B cell (primary cell): ENCODE measurements at regions not wholly inside any gene's neighbourhood (a gene's known extent, or its start where the extent isn't known, plus 50 kb on each side); places are given as distances from the start of the nearest gene placed in this dataset.
A peak's percentile ranks its signal among the peaks of the same experiment; 100 is the strongest.

Experiments used
- ATAC-seq: fragments of 200-7000 bp; cut with Tn5 transposase; one replicate; pipeline ENCODE4 v1.10.0; 2021; ENCODE audit warnings: low read depth, mild to moderate bottlenecking, moderate number of reproducible peaks, moderate library complexity
- CTCF ChIA-PET: fragments of 350-600 bp; sonication (Branson Sonifier 250); formaldehyde crosslinking; loops from one replicate; lab custom pipeline; 2021; ENCODE audit warnings: antibody characterized with exemption, inconsistent platforms; lab: Charles Lee
- POLR2A ChIA-PET: fragments of 350-600 bp; sonication (Branson Sonifier 250); formaldehyde crosslinking; loops from one replicate; lab custom pipeline; 2021; ENCODE audit warnings: antibody characterized with exemption; lab: Charles Lee
- DNase-seq: peaks from one replicate; pipeline ENCODE4 v3.0.0; 2013
- H2AFZ ChIP-seq: 2 replicates; pipeline ENCODE4 v1.6.1; 2012; ENCODE audit warnings: mild to moderate bottlenecking, low read depth, low read length; ENCODE audit not compliant: insufficient read depth, poor library complexity, severe bottlenecking
- H3K27ac ChIP-seq, 2 donors: 1 replicate in 1 of 2; 2 replicates in 1 of 2; pipeline ENCODE4 v1.5.1; 2012 to 2013; ENCODE audit warnings: low read length in 2 of 2, mild to moderate bottlenecking in 2 of 2, moderate library complexity in 1 of 2
- H3K27me3 ChIP-seq, 4 experiments: fragments of 200-600 bp in 1 of 4; sonication (generic) in 1 of 4; replicated peaks in 1 of 4; 1 replicate in 2 of 4; 2 replicates in 2 of 4; pipeline versions ENCODE4 v1.6.1 to v1.7.0; 2013 to 2016; ENCODE audit warnings: low read length in 3 of 4, mild to moderate bottlenecking in 2 of 4, mixed read lengths in 1 of 4, moderate library complexity in 1 of 4; ENCODE audit not compliant: insufficient read depth in 4 of 4, control insufficient read depth in 3 of 4; ENCODE audit errors: control extremely low read depth in 1 of 4
- H3K36me3 ChIP-seq, 2 experiments: replicated peaks in 1 of 2; 1 replicate in 1 of 2; 2 replicates in 1 of 2; pipeline versions ENCODE4 v1.6.1 to v1.7.1; 2013; ENCODE audit warnings: low read length in 1 of 2; ENCODE audit not compliant: insufficient read depth in 2 of 2, control insufficient read depth in 1 of 2; ENCODE audit errors: control extremely low read depth in 1 of 2, extremely low read depth in 1 of 2
- H3K4me1 ChIP-seq, 2 donors: fragments of 200-600 bp in 1 of 2; sonication (generic) in 1 of 2; 1 replicate in 1 of 2; 2 replicates in 1 of 2; pipeline versions ENCODE4 v1.5.1 to v1.6.1; 2013 to 2017; ENCODE audit warnings: low read length in 2 of 2; ENCODE audit not compliant: control insufficient read depth in 2 of 2, insufficient read depth in 2 of 2
- H3K4me2 ChIP-seq: replicated peaks from 2 replicates; pipeline ENCODE3; 2012; ENCODE audit warnings: mild to moderate bottlenecking, low read depth, low read length; ENCODE audit not compliant: poor library complexity, severe bottlenecking
- H3K4me3 ChIP-seq, 5 experiments: fragments of 200-600 bp in 1 of 5; sonication (generic) in 1 of 5; 1 replicate in 3 of 5; 2 replicates in 2 of 5; pipeline versions ENCODE4 v1.5.1 to v1.7.0; 2011 to 2016; ENCODE audit warnings: low read length in 4 of 5, mild to moderate bottlenecking in 4 of 5, low read depth in 2 of 5, control low read depth in 1 of 5, moderate library complexity in 1 of 5; ENCODE audit not compliant: insufficient read depth in 1 of 5; ENCODE audit errors: control extremely low read depth in 1 of 5, extremely low read depth in 1 of 5
- H3K79me2 ChIP-seq: fragments of 200-600 bp; sonication (generic); one replicate; pipeline ENCODE4 v1.6.0; 2016; ENCODE audit warnings: low read length; ENCODE audit not compliant: control insufficient read depth, insufficient read depth
- H3K9ac ChIP-seq: fragments of 200-600 bp; sonication (generic); 2 replicates; pipeline ENCODE4 v1.6.1; 2017; ENCODE audit warnings: mild to moderate bottlenecking, low read length, moderate library complexity
- H3K9me3 ChIP-seq, 3 donors: one replicate each; pipeline versions ENCODE4 v1.6.1 to v1.7.1; 2013; ENCODE audit warnings: low read length in 2 of 3; ENCODE audit not compliant: control insufficient read depth in 2 of 3, insufficient read depth in 1 of 3; ENCODE audit errors: control extremely low read depth in 1 of 3
- H4K20me1 ChIP-seq: 2 replicates; pipeline ENCODE4 v1.6.0; 2012; ENCODE audit warnings: mild to moderate bottlenecking, low read length; ENCODE audit not compliant: insufficient read depth, control insufficient read depth, poor library complexity, severe bottlenecking
- H3K27ac Mint-ChIP-seq: one replicate; pipeline ENCODE4 v1.8.0; 2021; ENCODE audit warnings: mixed read lengths
- H3K27me3 Mint-ChIP-seq: one replicate; pipeline ENCODE4 v1.8.0; 2021; ENCODE audit warnings: mixed read lengths
- H3K4me1 Mint-ChIP-seq: one replicate; pipeline ENCODE4 v1.8.0; 2021; ENCODE audit warnings: mixed read lengths
- H3K4me3 Mint-ChIP-seq: one replicate; pipeline ENCODE4 v1.8.0; 2021; ENCODE audit warnings: mixed read lengths
- H3K9me3 Mint-ChIP-seq: one replicate; pipeline ENCODE4 v1.8.0; 2022; ENCODE audit warnings: mixed read lengths; ENCODE audit not compliant: insufficient read depth
- EZH2 ChIP-seq: IDR thresholded peaks from 2 replicates; pipeline ENCODE4 v1.6.1; 2012; ENCODE audit warnings: borderline replicate concordance, low read depth, mild to moderate bottlenecking, moderate library complexity, low read length; ENCODE audit not compliant: insufficient read depth, poor library complexity, severe bottlenecking
- WGBS: methylation state at CpG from one replicate; pipeline ENCODE4 v1.1.5; 2013; ENCODE audit warnings: missing lambda C conversion rate; ENCODE audit not compliant: insufficient coverage; 5-methylcytosine and 5-hydroxymethylcytosine counted together
- intact Hi-C: fragments of 100-400 bp; cut with micrococcal nuclease; formaldehyde crosslinking; loops from one replicate; pipeline ENCODE4 v1.10.0; 2022
- TF ChIP-seq, protein P1 (sequence below): fragments of 200-600 bp; IDR thresholded peaks from one replicate; pipeline ENCODE4 v1.8.0; 2022; ENCODE audit warnings: antibody characterized with exemption, mild to moderate bottlenecking

DNA sequence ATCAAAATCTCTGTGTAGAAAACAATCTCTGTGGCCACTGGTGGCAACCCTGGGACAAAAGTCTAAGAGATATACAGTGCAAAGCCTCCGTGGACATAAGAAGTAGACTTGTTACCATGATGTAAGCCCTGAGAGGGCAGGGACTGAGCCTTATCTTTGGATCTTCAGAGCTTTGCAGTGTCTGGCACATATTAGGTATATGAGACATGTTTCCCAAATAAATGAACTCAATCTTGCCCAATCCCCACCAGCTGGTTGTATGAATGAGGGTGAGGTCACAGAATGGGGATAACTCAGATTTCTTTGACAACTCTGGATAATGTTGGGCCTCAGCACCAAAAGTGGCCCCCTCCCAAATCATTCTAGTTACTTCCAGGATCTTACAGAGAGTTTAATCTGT is 511.4 kb upstream of the DIPK2B start:
- Histone ChIP-seq H2AFZ (no peak overlapping the region), H3K36me3 (no peaks in the 10 kb centered on the region), H3K4me2 (no peak overlapping the region), H3K9ac (no peak overlapping the region), H4K20me1 (no peaks in the 10 kb centered on the region), H3K27ac (no peak overlapping the region), H3K27me3 (no peaks in the 10 kb centered on the region), H3K4me1 (peaks cover 17% of the 10 kb centered on the region in 2 donors), H3K9me3 (no peaks in the 10 kb centered on the region), H3K4me3 (no peak overlapping the region), H3K79me2 (no peaks in the 10 kb centered on the region)
- ChIA-PET POLR2A (no interaction called here), CTCF (no interaction called here)
- Mint-ChIP-seq H3K27me3 (no peaks in the 10 kb centered on the region), H3K9me3 (no peaks in the 10 kb centered on the region), H3K27ac (no peak overlapping the region), H3K4me1 (peaks cover 37% of the 10 kb centered on the region), H3K4me3 (no peak overlapping the region)
- DNase-seq, result no peak
- intact Hi-C loops, result no loop called here
- WGBS, result no CpG with 5 or more reads among the region's 1 CpG
- TF ChIP-seq, protein P1, sequence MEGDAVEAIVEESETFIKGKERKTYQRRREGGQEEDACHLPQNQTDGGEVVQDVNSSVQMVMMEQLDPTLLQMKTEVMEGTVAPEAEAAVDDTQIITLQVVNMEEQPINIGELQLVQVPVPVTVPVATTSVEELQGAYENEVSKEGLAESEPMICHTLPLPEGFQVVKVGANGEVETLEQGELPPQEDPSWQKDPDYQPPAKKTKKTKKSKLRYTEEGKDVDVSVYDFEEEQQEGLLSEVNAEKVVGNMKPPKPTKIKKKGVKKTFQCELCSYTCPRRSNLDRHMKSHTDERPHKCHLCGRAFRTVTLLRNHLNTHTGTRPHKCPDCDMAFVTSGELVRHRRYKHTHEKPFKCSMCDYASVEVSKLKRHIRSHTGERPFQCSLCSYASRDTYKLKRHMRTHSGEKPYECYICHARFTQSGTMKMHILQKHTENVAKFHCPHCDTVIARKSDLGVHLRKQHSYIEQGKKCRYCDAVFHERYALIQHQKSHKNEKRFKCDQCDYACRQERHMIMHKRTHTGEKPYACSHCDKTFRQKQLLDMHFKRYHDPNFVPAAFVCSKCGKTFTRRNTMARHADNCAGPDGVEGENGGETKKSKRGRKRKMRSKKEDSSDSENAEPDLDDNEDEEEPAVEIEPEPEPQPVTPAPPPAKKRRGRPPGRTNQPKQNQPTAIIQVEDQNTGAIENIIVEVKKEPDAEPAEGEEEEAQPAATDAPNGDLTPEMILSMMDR, result no peak
- no peak for TF ChIP-seq EZH2
- no peak for ATAC-seq

DNA sequence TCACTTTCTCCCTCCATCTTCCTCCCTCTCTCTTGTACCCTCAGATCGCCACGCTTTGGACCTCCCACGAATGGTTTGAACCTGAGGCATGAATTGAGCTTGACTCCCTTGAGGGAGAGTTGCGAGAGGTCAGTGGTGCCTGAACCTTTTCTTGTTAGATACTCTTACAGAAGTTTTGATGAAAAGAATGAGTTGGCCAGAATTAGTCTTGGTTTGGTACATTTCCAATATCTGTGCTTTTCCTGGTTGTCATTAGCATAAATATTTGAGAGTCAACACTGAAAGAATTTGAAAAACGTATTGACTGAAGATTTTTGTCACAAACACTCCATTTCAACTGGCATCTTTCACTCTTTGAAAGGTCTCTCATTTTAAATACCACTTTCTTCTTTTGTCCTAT is 510.6 kb upstream of the DIPK2B start:
- H3K4me2 ChIP-seq, result no peak overlapping the region
- H3K27ac ChIP-seq, result no peak overlapping the region
- no peaks in the 10 kb centered on the region for H3K27me3 Mint-ChIP-seq
- no peak overlapping the region for H3K4me3 ChIP-seq
- H3K79me2 ChIP-seq, result no peaks in the 10 kb centered on the region
- H3K27ac Mint-ChIP-seq, result peak overlapping the region; percentile 37
- H4K20me1 ChIP-seq, result no peaks in the 10 kb centered on the region
- intact Hi-C loops, result no loop called here
- no peak for TF ChIP-seq EZH2
- TF ChIP-seq, protein P1, result no peak
- no peak overlapping the region for H2AFZ ChIP-seq
- no peaks in the 10 kb centered on the region for H3K27me3 ChIP-seq
- ChIA-PET POLR2A (no interaction called here), CTCF (no interaction called here)
- H3K4me1 Mint-ChIP-seq, result peaks cover 35% of the 10 kb centered on the region
- DNase-seq, result no peak
- H3K9ac ChIP-seq, result no peak overlapping the region
- H3K36me3 ChIP-seq, result no peaks in the 10 kb centered on the region
- H3K9me3 ChIP-seq, result no peaks in the 10 kb centered on the region
- peaks cover 17% of the 10 kb centered on the region in 2 donors for H3K4me1 ChIP-seq
- no CpG with 5 or more reads among the region's 5 CpGs for WGBS
- ATAC-seq, result no peak
- H3K4me3 Mint-ChIP-seq, result no peak overlapping the region
- H3K9me3 Mint-ChIP-seq, result no peaks in the 10 kb centered on the region
